Epithelial cell of esophagus (primary cell): ENCODE measurements at regions not wholly inside any gene's neighbourhood (a gene's known extent, or its start where the extent isn't known, plus 50 kb on each side); places are given as distances from the start of the nearest gene placed in this dataset.
"Not testable (repeated sequence)": the region's sequence is repeated elsewhere in the genome, so short reads cannot be mapped to it uniquely, and the experiment has no call there.

ENCODE experiments used
- DNase-seq: peaks from one replicate; pipeline ENCODE4 v3.0.0; 2010; ENCODE audit warnings: low read depth
- H3K4me3 ChIP-seq: 2 replicates; pipeline ENCODE4 v1.5.1; 2011; ENCODE audit warnings: mild to moderate bottlenecking, low read length, control low read depth
- TF ChIP-seq, protein P1 (sequence below): IDR thresholded peaks from 2 replicates; pipeline ENCODE4 v1.5.1; 2011; ENCODE audit warnings: low read depth, mild to moderate bottlenecking, low read length, control low read depth, inconsistent platforms; ENCODE audit not compliant: insufficient read depth; ENCODE audit errors: missing control alignments

DNA sequence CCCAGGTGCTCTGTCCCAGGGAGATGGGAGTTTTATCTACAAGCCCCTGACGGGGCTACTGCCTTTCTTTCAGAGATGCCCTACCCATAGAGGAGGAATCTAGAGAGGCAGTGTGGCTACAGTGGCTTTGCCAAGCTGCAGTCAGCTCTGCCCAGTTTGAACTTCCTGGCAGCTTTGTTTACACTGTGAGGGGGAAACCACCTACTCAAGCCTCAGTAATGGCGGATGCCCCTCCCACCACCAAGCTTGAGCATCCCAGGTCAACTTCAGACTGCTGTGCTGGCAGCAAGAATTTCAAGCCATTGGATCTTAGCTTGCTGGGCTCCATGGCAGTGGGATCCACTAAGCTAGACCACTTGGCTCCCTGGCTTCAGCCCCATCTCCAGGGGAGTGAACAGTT, 53.1 kb upstream of the TMEM252 start:
- not testable (repeated sequence) for DNase-seq, H3K4me3 ChIP-seq

DNA sequence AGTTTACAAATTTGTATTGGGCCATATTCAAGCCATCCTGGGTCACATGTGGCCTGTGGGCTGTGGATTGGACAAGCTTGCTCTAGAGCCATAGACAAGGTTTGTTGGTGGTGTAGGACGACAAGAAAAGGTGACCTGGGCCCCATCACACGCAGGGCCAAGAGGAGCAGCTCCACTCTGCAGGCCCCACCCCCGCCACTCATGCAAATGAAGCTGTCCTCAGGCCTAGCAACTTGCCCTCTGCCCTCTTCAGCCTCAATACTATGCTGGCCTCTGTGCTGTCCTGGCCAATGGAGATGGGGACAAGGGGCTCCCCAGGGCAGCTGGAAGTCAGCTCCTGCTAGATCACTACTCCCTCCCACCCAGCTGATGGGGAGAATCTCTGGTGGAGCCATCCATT, 55.2 kb upstream of the TMEM252 start:
- no peak overlapping the region for H3K4me3 ChIP-seq
- TF ChIP-seq, protein P1, sequence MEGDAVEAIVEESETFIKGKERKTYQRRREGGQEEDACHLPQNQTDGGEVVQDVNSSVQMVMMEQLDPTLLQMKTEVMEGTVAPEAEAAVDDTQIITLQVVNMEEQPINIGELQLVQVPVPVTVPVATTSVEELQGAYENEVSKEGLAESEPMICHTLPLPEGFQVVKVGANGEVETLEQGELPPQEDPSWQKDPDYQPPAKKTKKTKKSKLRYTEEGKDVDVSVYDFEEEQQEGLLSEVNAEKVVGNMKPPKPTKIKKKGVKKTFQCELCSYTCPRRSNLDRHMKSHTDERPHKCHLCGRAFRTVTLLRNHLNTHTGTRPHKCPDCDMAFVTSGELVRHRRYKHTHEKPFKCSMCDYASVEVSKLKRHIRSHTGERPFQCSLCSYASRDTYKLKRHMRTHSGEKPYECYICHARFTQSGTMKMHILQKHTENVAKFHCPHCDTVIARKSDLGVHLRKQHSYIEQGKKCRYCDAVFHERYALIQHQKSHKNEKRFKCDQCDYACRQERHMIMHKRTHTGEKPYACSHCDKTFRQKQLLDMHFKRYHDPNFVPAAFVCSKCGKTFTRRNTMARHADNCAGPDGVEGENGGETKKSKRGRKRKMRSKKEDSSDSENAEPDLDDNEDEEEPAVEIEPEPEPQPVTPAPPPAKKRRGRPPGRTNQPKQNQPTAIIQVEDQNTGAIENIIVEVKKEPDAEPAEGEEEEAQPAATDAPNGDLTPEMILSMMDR: no peak
- no peak for DNase-seq

DNA sequence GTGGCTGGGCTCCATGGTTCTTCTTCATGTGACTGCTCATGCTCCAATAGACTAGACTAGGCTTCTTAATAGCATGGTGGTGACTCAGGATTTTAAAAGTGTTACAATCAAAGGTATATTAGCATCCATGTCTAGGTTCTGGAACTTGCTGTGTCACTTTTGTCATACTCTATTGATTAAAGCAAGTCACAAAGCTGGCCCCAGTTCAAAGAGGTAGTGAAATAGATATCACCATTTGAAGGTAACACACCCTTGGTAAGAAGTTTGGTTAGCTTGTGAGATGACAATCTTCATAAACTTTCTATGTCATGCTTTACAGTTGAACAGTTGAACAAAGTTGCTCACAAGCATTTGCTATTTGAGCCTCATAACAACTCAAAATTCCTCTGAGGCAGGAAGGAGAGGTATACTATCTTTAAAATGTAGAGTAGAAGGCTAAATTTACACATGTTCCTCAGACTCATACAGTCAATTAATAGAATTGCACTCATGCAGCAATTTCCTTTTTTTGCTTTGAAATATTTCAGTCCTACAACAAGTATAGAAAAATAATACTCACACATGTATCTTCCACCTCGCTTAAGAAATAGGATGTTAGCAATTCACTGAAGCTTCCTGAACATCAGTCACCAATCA, 56.8 kb upstream of the TMEM252 start:
- TF ChIP-seq, protein P1: no peak
- DNase-seq: no peak
- H3K4me3 ChIP-seq: no peak overlapping the region

DNA sequence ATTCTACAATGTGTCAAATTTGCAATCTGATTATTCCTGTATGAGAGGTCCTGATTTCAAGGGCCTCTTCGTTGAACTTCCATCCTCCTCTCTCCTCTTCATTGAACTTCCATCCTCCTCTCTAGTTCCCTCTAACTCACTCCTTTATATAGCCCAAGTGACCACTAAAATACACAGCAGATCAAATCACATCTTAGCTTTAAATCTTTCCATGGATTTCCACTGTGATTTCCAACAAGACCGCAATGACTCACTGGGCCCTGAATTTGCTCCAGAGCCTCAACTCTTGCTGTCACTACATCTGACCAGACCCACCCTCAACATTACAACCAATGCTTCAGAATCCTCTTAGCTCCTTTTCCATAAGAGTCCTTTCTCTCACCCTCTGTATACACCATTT, 59.1 kb upstream of the TMEM252 start:
- no peak overlapping the region for H3K4me3 ChIP-seq
- TF ChIP-seq, protein P1: no peak
- DNase-seq: no peak

DNA sequence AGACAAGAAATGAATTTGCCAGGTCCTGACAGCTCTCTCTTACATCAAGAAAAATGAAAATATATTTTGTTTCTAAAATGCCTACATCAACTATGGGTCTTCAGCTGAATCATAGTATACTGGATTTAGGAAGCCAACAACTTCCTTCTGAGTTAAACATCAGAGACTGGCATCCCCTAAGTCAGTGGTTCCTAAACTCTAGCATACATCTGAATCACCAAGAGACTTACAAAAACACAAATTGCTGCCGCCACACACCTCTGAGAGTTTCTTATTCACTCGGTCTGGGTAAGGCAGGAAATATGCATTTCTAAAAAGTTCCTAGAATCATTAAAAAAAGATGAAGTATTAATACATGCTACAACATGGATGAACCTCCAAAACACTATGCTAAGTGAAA, 60.4 kb upstream of the TMEM252 start:
- TF ChIP-seq, protein P1: no peak
- H3K4me3 ChIP-seq: no peak overlapping the region
- no peak for DNase-seq

DNA sequence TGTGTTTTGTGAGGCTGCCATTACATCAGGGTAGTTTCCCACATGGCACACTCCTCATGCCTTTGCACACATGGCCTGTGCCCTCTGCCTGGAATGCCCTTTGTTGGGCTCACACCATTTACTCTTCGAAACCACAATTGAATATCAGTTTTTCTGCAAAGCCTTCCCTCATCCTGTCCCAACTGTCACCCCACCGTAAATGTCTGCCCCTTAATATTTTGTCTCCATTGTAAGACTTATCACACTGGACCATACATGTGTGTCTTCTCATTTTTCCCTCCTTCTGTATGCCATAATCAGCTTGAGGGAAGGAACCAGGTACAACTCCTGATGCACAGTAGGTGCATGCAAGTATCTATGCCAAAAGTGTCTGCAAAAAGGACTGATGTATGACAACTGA, 62.7 kb upstream of the TMEM252 start:
- H3K4me3 ChIP-seq: no peak overlapping the region
- no peak for DNase-seq
- TF ChIP-seq, protein P1: no peak

DNA sequence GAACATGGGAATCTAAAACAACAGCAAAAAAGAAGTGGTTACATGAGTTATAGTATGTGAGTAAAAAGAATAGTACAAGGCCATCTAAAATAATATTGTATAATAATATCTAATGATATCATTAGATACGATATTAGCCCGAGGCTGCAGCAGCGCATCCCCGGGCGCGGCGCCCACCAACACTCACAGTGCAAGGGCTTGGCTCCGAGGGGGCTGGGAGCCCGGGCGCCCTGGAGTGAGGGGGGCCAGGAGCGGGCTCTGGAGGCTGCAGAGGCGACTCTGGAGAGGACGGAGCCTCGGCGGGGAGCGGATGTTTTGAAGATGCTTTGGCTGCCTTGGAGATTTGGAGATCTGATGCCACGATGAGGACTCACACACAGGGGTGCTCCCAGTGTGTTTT, 68.1 kb upstream of the TMEM252 start:
- TF ChIP-seq, protein P1: no peak
- no peak for DNase-seq
- H3K4me3 ChIP-seq: no peak overlapping the region

DNA sequence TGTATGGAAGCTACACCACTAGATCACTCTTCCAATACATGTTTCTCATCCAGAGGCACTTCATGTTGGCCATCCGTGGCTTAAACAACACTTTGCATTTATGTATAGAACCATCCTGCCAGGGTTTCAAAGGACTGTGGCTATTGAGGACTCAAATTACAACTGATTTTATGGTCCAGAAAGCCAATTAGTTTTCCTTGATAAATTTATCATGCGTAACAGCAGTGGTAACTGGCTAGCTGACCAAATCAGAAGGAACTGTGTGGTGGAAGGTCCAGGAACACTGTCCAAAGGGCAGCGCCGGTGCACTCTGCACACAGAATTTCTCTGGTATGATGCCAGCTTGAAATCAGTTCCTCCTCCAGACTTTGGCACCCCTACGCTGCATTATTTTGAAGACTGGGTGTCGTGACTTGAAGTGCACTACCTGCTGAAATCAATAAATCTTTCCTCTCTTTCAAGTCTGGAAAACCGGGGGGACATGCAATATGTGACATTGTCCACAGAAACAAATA, 69.3 kb upstream of the TMEM252 start:
- TF ChIP-seq, protein P1: no peak
- no peak for DNase-seq
- no peak overlapping the region for H3K4me3 ChIP-seq
